ENCODE measurements at regions not wholly inside any gene's neighbourhood (a gene's known extent, or its start where the extent isn't known, plus 50 kb on each side); places are given as distances from the start of the nearest gene placed in this dataset.

- no peaks in the 10 kb centered on the region for H4K20me1 ChIP-seq (ENCODE audit: control insufficient read depth, extremely low read depth, insufficient read depth, low read length)
- no peaks in the 10 kb centered on the region for H3K36me3 ChIP-seq (ENCODE audit: control insufficient read depth in 2 of 2, extremely low read depth in 1 of 2, insufficient read depth in 2 of 2, low read length in 2 of 2)
- peak overlapping the region; percentile 52 for H2AFZ ChIP-seq (ENCODE audit: control insufficient read depth, low read length)
- dilution Hi-C loops (cut with MboI; ENCODE audit: extremely low pct_ligation_motif_present, low sequenced_read_pairs) = no loop called here
- DNase-seq (ENCODE audit: low read depth, low spot score) = no peak
- no peak for FAIRE-seq
- no peaks in the 10 kb centered on the region for H3K9me3 ChIP-seq (ENCODE audit: control insufficient read depth, low read depth, low read length)
- no peaks in the 10 kb centered on the region for H3K79me2 ChIP-seq (ENCODE audit: control insufficient read depth, insufficient read depth, low read length)
- no peaks in the 10 kb centered on the region for H3K4me1 ChIP-seq (ENCODE audit: control insufficient read depth, extremely low read depth, insufficient read depth, low read length)
- no peak overlapping the region for H3K4me3 ChIP-seq (ENCODE audit: control insufficient read depth in 2 of 3, extremely low read depth in 1 of 3, insufficient read depth in 2 of 3, low read depth in 1 of 3, low read length in 3 of 3)
- no peak overlapping the region for H3K9ac ChIP-seq (ENCODE audit: control insufficient read depth, extremely low read depth, insufficient read depth, low read length)
- H3K27ac ChIP-seq (ENCODE audit: control insufficient read depth, insufficient read depth, low read length) = no peak overlapping the region
- H3K9me1 ChIP-seq (ENCODE audit: control insufficient read depth, extremely low read depth, insufficient read depth, low read length) = no peaks in the 10 kb centered on the region
- no peaks in the 10 kb centered on the region for H3K27me3 ChIP-seq (ENCODE audit: control insufficient read depth, extremely low read depth, insufficient read depth, low read length)
- TF ChIP-seq CTCF (optimal IDR thresholded peaks at IDR 0.05 in 1 of 3, IDR thresholded peaks at IDR 0.05 in 1 of 3, conservative IDR thresholded peaks at IDR 0.05 in 1 of 3; ENCODE audit: extremely low read depth in 1 of 3, insufficient read depth in 2 of 3, low read length in 3 of 3) (no peak), EZH2 (IDR thresholded peaks at IDR 0.05; ENCODE audit: low read length) (no peak)
- no peak overlapping the region for H3K4me2 ChIP-seq (ENCODE audit: control insufficient read depth, extremely low read depth, insufficient read depth, low read depth, low read length)
These were observed 151.1 kb upstream of the DPT start for GRCh38 chr1:168879896-168880734.

- FAIRE-seq = no peak
- H3K4me2 ChIP-seq (ENCODE audit: control insufficient read depth, extremely low read depth, insufficient read depth, low read depth, low read length) = no peak overlapping the region
- H2AFZ ChIP-seq (ENCODE audit: control insufficient read depth, low read length) = no peak overlapping the region
- no peak overlapping the region for H3K4me3 ChIP-seq (ENCODE audit: control insufficient read depth in 2 of 3, extremely low read depth in 1 of 3, insufficient read depth in 2 of 3, low read depth in 1 of 3, low read length in 3 of 3)
- no peaks in the 10 kb centered on the region for H3K36me3 ChIP-seq (ENCODE audit: control insufficient read depth in 2 of 2, extremely low read depth in 1 of 2, insufficient read depth in 2 of 2, low read length in 2 of 2)
- dilution Hi-C loops (cut with MboI; ENCODE audit: extremely low pct_ligation_motif_present, low sequenced_read_pairs) = no loop called here
- no peaks in the 10 kb centered on the region for H3K79me2 ChIP-seq (ENCODE audit: control insufficient read depth, insufficient read depth, low read length)
- no peaks in the 10 kb centered on the region for H3K4me1 ChIP-seq (ENCODE audit: control insufficient read depth, extremely low read depth, insufficient read depth, low read length)
- TF ChIP-seq CTCF (optimal IDR thresholded peaks at IDR 0.05 in 1 of 3, IDR thresholded peaks at IDR 0.05 in 1 of 3, conservative IDR thresholded peaks at IDR 0.05 in 1 of 3; ENCODE audit: extremely low read depth in 1 of 3, insufficient read depth in 2 of 3, low read length in 3 of 3) (no peak), EZH2 (IDR thresholded peaks at IDR 0.05; ENCODE audit: low read length) (no peak)
- no peaks in the 10 kb centered on the region for H3K9me3 ChIP-seq (ENCODE audit: control insufficient read depth, low read depth, low read length)
- DNase-seq (ENCODE audit: low read depth, low spot score) = no peak
- H3K9me1 ChIP-seq (ENCODE audit: control insufficient read depth, extremely low read depth, insufficient read depth, low read length) = no peaks in the 10 kb centered on the region
- no peaks in the 10 kb centered on the region for H3K27me3 ChIP-seq (ENCODE audit: control insufficient read depth, extremely low read depth, insufficient read depth, low read length)
- H3K27ac ChIP-seq (ENCODE audit: control insufficient read depth, insufficient read depth, low read length) = no peak overlapping the region
- H4K20me1 ChIP-seq (ENCODE audit: control insufficient read depth, extremely low read depth, insufficient read depth, low read length) = no peaks in the 10 kb centered on the region
- H3K9ac ChIP-seq (ENCODE audit: control insufficient read depth, extremely low read depth, insufficient read depth, low read length) = no peak overlapping the region
These were observed 152.8 kb upstream of the DPT start for GRCh38 chr1:168881656-168882260.

Data from keratinocyte (primary cell).